Amniotic epithelial cell (primary cell): ENCODE measurements at regions not wholly inside any gene's neighbourhood (a gene's known extent, or its start where the extent isn't known, plus 50 kb on each side); places are given as distances from the start of the nearest gene placed in this dataset.

Experiments
- DNase-seq: peaks from one replicate; pipeline ENCODE4 v3.0.0-alpha.2; 2010; ENCODE audit warnings: low read depth

GRCh38 chr12:125434936-125435443 lies 369.8 kb downstream of the AACS start:
- DNase-seq: no peak

DNA sequence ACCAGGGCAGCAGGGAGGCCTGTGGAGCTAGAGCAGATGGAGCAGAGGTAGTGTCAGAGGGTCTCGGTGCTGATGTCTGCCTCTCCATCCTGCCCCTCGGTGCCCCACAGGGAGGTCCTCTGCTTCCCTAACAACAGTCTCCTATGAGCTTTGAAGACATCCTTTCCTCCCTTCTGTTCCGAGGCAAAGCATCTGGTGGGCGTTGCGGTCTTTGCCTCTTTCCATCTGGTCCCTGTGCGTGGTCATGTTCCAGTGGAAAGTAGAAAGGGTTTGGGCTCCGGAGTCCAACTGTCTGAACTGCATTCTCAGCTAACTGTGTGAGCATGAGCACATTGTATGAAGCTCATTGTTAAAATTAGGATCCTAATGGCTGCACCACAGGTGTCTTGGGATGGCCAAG lies 370.6 kb downstream of the AACS start:
- no peak for DNase-seq

DNA sequence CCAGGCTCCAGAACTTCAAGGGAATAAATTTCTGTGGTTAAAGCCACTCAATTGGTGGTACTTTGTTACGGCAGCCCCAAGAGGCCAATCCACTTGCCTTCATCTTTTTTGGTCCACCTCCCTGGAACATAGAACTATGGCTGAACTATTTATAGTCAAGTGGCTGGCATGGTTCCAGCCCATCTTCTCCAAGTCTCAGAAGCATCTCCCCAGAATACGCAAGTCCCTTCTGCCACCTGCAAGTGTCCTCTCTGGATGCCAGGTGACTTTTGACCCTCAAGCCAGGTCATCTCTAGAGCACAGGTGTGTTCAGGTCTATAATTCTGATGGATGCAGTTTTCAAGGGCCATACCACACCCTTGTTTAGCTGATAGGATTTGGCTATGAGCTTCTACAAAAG lies 371.5 kb downstream of the AACS start:
- no peak for DNase-seq

- DNase-seq: no peak
Observed at GRCh38 chr12:125440399-125440798, 375.2 kb downstream of the AACS start.

DNA sequence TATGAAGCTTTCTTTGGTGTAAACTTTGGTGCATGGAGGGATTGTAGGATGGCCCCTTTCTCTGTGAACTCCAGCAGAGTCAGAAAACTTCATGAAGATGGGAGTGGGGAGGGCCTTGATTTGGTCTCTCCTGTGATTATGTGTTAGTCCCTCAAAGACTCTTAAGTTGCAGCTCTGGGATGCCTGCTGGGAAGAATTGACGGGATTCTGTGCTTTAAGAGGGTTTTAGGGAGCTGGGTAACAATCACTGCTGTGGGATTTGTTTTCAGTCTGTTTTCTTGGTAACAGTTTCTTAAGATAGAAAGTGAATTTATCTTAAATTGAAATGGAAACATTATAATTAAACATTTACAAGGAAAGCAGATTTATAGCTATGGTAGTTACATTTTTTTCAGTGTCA lies 378.1 kb downstream of the AACS start:
- DNase-seq: no peak

GRCh38 chr12:125451408-125451807 lies 386.2 kb downstream of the AACS start:
- DNase-seq: no peak

DNA sequence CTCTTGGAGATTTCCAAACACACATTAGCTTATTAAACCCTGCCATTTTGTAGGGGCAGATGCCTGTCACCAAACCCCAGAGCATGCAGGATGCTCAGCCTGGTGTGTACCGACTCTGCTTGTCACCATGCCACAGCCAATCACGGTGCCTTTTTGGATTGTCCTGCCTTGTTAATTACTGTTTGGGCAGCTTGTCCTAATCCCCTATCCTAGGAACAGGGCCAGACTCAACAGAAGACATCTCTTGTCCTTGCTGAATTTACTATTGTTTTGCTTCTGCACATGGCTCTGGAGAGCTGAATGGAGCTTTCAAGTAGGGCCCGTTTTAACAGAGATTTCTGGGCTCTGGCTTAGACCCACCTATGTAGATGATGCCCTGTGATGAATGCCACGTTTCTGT lies 388.5 kb downstream of the AACS start:
- no peak for DNase-seq

- no peak for DNase-seq
Observed at GRCh38 chr12:125454291-125454690, 389.1 kb downstream of the AACS start.

GRCh38 chr12:125454786-125455480 lies 389.7 kb downstream of the AACS start:
- DNase-seq: no peak

DNA sequence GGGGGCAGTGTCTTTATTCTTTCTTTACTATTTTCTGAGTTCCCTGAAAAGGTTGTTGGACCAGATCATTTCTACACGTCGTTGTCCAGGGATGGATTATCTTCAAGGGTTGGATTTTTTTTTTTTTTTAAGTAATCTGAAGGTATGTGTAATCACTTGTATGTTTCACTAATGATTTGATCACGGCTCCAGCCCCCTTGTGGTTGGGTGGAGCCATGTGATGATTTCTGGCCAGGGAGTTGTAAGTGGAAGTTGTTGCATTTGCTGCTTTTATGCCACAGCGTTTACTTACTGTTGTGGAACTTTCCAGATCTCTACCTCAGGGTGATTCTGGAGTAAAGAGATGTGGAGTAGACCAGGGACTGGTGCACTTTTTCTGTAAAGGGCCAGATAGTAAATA lies 390.3 kb downstream of the AACS start:
- no peak for DNase-seq

DNA sequence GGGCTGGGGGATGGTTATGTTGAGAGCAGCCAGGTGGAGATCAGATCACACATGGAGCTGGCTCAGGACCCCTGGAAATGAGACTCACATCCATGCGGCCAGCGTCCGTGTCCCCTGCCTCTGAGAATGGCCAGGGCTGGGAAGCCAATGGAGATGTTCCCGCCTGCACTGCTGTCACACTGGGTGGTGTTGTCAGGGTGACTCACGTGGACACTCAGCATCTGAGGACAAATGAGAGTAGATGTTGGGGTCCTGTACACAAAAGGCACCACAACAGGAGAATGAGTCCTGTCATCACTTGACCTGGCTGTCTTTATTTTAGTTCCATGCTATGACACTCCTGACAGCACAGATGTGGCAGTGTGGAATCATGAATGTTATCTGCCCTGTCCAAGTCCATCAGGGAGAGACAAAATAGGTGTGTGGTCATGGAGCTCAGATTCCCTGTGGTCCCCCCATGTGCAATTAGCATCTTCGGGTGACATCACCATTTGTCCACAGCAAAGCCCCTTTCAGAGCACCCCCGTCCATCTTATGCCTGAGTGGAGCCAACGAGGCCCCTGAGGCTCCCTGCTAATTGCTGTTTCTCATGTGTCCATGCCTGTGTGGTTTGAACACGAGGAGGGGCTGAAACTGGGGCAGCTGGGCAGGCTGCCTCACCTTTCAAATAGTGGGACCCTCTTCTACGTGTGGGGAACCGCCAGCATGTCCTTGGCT lies 393.5 kb downstream of the AACS start:
- DNase-seq: no peak

- DNase-seq: no peak
Observed at GRCh38 chr12:125461831-125462230, 396.6 kb downstream of the AACS start.

DNA sequence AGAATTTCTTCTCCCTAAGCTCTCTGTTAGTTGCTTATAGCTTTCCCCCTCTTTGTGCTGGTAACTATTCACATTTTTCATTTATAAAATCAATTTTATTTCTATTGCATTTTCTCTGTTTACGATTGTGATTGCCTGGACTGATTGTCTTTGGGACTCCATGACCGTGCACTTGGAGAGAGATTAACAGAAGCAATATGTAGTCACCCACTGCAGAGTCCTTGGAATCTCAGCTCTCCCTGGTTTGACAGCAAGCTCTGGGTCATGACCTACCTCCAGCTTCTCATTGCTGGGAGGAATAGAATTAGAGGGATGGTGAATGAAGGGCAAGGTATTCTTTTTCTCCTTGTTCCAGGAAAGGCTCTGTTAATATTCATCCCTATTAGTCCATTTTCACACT lies 398.2 kb downstream of the AACS start:
- no peak for DNase-seq

GRCh38 chr12:125467363-125467762 lies 402.1 kb downstream of the AACS start:
- DNase-seq: no peak

GRCh38 chr12:125469683-125470082 lies 404.4 kb downstream of the AACS start:
- no peak for DNase-seq

- DNase-seq: no peak
Observed at GRCh38 chr12:125470838-125471783, 405.9 kb downstream of the AACS start.

DNA sequence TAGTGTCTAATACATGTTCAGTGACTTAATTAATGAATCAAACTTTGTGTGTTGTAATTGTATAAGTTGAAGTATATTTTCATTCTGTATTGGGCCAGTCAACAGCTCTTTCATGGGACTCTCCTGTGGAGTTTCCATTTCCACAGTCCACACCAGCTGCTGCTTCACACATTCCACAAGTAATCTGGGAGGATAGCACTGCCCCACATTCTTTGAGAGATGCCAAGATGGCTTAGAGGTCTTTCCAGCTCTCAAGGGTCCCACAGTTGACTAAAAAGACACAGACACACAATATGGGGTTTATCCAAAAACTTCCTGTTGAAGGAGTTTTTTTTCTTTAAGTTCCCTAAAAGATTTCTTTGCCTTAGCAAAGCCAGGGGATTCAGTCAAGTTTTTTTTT lies 408.3 kb downstream of the AACS start:
- no peak for DNase-seq

DNA sequence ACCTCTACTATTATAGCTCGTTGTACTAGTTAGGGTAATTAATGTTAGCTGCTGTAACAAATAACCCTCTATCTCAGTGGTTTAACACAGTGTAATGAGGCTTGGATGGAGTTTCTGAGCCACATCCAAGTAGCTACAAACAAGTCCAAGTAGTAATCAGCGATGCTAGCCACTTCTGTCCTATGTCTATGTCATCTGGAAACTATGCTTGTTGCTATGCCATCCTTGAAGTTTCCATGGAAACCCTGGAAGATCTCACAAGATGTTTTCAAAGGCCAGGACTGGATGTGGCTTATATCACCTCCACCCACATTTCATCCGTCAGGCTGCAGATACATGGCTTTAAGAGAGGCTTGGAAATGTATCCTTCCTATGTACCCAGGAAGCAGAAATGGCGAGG lies 422.1 kb downstream of the AACS start:
- DNase-seq: no peak

DNA sequence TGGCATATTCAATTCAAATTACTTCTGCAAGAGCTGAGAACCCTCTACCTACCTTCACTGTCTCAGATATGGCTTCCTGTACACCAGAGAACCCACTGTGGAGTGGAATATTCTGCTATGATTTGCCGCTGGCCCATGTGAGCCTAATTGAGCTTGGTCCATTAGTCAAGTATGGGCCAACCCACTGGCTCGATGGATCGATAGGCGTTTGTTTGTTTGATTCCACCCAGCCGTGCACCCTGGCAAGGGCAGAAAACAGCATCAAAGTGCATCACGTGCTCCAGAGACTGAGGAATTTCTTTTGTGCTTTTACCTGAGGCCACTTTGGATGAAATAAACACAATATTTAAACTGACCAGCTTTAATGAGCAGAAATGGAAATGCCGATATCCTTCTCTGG lies 426.3 kb downstream of the AACS start:
- DNase-seq: no peak

DNA sequence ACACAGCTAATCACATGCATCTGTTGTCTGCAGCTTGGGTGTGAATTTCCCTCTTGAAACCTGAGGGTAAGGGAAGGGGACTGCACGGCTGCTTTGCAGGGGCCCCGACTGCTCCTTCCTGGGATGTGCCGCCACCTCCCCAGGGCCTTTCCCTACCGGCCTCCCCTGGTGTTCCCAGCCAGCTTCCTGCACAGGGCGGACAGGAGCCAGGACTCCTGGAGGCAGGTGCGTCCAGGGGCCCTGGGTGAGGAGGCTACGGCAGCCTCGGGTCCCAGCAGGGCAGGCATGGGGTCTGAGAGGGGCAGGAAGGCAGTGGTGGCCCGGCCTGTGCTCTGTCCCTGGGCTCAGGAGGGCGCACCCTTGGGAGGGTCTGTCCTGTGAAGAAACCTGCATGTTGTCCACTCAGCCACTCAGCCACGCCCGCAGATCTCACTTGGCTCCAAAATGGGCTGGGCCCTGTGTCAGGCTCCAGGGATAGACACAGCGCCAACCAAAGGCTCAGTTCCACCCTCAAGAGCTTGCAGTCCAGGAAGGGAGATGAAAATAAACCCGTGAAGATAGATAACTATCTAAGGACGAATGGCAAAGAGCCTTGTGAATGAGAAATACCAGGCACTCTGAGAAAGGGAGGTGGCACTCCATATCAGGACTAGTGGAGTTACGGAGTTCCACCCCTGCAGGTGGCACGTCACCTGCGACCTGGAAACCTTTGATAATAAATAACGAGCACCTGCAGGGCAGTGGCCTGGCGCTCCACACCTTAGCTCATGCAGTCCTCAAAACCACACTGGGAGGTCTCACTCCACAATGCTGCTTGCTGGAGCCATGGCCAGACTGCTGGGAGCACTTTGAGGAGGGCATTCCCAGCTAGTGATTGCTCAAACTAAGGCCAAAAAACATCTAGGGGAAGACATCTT lies 427.4 kb downstream of the AACS start:
- no peak for DNase-seq

DNA sequence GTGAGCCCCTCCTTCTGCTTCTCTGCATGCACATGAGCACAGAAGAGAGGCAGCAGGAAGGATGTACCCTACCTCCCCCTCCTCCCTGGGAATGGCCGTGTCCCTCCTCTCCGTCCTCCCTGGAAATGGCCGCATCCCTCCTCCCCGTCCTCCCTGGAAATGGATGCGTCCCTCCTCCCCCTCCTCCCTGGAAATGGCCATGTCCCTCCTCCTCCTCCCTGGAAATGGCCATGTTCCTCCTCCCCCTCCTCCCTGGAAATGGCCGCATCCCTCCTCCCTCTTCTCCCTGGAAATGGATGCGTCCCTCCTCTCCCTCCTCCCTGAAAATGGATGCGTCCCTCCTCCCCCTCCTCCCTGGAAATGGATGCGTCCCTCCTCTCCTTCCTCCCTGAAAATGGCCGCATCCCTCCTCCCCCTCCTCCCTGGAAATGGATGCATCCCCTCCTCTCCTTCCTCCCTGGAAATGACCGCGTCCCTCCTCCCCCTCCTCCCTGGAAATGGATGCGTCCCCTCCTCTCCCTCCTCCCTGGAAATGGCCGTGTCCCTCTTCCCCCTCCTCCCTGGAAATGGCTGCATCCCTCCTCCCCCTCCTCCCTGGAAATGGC lies 428.6 kb downstream of the AACS start:
- no peak for DNase-seq
